Stomach (tissue), 4 donors: ENCODE measurements at regions not wholly inside any gene's neighbourhood (a gene's known extent, or its start where the extent isn't known, plus 50 kb on each side); places are given as distances from the start of the nearest gene placed in this dataset.

Experiments
- POLR2A ChIP-seq, 4 donors: fragments of 450-650 bp; IDR thresholded peaks; one replicate each; pipeline ENCODE4 v1.6.1; 2016; ENCODE audit warnings: antibody characterized with exemption in 4 of 4, control low read depth in 2 of 4, mild to moderate bottlenecking in 1 of 4, moderate library complexity in 1 of 4
- TF ChIP-seq, protein P1 (sequence below), 7 experiments: fragments of 450-650 bp in 4 of 7; fragments of 200-600 bp in 3 of 7; sonication (generic) in 3 of 7; IDR thresholded peaks; one replicate each; pipeline ENCODE4 v1.5.1; 2016 to 2019; ENCODE audit warnings: antibody characterized with exemption in 7 of 7, control low read depth in 2 of 7, mild to moderate bottlenecking in 1 of 7

DNA sequence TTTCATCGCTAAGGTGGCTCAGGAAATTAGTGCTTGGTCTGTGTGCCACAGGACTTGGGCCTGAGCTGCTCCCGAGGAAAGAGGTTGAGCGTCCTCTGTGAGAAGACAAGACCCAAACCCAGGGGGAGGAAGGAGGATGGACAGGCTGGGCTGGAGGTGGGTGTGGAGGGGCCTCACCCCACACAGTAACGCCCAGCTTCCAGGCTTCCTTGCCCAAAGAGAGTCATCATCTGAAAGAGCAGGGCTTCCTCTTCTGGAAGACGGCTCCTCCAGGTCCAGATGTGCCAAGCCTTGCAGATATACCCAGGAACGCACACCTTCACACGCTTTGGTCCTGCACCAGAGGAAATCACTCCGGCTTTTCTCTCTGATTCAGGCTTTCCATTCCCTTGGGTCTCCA lies 127.8 kb upstream of the MGMT start:
- TF ChIP-seq, protein P1, sequence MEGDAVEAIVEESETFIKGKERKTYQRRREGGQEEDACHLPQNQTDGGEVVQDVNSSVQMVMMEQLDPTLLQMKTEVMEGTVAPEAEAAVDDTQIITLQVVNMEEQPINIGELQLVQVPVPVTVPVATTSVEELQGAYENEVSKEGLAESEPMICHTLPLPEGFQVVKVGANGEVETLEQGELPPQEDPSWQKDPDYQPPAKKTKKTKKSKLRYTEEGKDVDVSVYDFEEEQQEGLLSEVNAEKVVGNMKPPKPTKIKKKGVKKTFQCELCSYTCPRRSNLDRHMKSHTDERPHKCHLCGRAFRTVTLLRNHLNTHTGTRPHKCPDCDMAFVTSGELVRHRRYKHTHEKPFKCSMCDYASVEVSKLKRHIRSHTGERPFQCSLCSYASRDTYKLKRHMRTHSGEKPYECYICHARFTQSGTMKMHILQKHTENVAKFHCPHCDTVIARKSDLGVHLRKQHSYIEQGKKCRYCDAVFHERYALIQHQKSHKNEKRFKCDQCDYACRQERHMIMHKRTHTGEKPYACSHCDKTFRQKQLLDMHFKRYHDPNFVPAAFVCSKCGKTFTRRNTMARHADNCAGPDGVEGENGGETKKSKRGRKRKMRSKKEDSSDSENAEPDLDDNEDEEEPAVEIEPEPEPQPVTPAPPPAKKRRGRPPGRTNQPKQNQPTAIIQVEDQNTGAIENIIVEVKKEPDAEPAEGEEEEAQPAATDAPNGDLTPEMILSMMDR (IDR thresholded peaks at IDR 0.05), result no peak
- TF ChIP-seq POLR2A (IDR thresholded peaks at IDR 0.05), result no peak
